ENCODE measurements at regions not wholly inside any gene's neighbourhood (a gene's known extent, or its start where the extent isn't known, plus 50 kb on each side); places are given as distances from the start of the nearest gene placed in this dataset.
"Not testable (repeated sequence)": the region's sequence is repeated elsewhere in the genome, so short reads cannot be mapped to it uniquely, and the experiment has no call there.

GRCh38 chr2:67872481-67872880 is 190.3 kb downstream of the C1D start:
- DNase-seq (ENCODE audit: low spot score): no peak

DNA sequence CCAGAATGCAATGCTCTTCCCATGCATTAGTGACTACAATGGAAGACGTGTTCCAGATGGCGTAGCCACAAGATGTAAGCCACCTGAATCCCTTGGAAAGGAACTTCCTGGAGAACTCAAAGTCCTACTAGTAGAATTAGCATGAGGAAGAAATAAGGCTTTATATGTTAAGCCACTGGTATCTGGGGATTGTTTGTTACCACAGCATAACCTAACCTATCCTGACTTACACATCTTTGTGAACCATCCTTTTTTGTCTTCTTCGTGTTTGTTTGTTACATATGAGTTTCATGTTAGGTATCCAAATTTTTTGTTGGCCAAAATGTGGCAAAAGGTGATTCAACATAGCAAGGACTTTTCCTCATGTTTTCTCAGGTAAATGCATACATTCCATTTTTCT is 188.9 kb downstream of the C1D start:
- no peak for DNase-seq (ENCODE audit: low spot score)

- no peak for DNase-seq (ENCODE audit: low spot score)
Observed at GRCh38 chr2:67876176-67876575, 186.6 kb downstream of the C1D start.

DNA sequence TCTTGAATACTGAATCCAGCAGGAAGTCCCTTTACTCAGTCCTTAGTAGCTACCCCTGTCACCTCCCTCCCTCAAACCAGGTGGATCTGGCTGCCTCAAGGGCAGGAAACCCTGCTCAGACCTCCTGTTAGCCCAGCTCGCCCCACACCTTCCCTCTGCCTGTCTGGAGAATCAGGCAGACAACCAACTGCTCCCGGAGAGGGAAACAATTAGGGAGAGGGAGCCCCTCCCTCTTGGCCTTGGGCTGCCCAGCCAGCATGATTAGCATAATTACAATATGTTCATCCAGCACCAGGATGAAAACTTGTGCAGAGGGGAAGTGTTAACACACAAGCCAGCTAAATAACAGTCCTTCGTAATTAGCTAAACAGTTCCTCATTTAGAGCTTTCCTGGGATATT is 185.5 kb downstream of the C1D start:
- no peak for DNase-seq (ENCODE audit: low spot score)

GRCh38 chr2:67878743-67879142 is 184.1 kb downstream of the C1D start:
- DNase-seq (ENCODE audit: low spot score): no peak

- DNase-seq (ENCODE audit: low spot score): no peak
Observed at GRCh38 chr2:67879586-67880290, 183.1 kb downstream of the C1D start.

DNA sequence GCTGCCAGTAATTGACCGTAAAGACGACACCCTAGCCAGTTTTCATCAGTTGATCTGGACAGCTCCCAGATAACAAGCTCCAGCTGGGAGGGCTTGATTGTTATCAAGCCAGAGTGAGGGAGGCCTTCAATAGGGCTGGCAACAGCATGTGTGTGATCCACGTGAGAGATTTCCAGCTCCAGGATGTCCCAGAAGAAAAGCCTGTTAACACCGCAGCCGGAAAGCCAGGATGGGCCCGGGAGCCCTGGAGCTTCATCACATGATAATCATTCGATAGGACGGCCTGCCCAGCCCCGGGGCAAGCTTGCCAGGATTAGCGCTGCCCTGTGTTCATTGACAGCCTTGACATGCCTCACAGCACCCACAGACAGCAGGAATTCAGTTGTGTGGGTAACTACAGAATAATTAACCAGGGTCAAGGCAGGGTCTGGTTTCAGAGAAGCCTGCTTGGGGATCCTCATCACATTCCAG is 182.5 kb downstream of the C1D start:
- no peak for DNase-seq (ENCODE audit: low spot score)

- DNase-seq (ENCODE audit: low spot score): no peak
Observed at GRCh38 chr2:67881816-67882215, 181.0 kb downstream of the C1D start.

DNA sequence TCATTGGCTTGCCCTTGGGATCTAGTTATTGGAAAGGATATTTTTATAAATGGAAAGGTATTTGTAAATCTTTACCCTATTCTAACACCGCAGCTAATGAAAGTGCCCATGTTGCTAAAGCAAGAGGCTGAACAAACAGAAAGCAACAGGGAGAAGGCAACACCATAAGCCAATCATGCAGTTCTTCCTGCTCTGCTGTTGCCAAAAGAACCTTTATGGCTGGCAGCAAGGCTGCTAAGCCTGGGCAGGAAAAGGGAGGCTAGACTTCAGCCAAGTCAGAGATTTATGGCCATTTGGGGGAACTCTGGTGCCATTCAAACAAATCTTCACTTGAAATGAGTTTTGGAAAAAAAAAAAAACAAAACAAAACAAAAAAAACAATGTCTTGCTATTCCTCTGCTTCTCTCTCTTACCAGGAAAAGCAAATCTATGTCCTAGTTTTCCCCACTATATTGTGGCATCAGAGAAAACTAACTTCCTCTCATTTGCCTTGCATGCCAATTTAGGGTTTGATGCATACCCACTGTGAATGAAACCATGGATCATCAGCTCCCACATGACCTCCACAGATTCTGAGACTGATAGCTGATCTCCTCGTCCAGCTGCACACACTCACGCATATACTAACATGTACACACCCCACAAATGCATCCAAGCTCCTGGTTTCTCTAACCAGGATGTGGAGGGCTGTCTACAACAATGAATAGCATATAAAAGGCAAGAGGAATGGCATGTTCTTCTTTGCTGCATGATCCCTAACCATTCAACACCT is 179.3 kb downstream of the C1D start:
- DNase-seq (ENCODE audit: low spot score): no peak

- DNase-seq (ENCODE audit: low spot score): no peak
Observed at GRCh38 chr2:67888351-67889005, 174.3 kb downstream of the C1D start.

- DNase-seq (ENCODE audit: low spot score): no peak
Observed at GRCh38 chr2:67889056-67889455, 173.7 kb downstream of the C1D start.

GRCh38 chr2:67891642-67892041 is 171.2 kb downstream of the C1D start:
- DNase-seq (ENCODE audit: low spot score): no peak

DNA sequence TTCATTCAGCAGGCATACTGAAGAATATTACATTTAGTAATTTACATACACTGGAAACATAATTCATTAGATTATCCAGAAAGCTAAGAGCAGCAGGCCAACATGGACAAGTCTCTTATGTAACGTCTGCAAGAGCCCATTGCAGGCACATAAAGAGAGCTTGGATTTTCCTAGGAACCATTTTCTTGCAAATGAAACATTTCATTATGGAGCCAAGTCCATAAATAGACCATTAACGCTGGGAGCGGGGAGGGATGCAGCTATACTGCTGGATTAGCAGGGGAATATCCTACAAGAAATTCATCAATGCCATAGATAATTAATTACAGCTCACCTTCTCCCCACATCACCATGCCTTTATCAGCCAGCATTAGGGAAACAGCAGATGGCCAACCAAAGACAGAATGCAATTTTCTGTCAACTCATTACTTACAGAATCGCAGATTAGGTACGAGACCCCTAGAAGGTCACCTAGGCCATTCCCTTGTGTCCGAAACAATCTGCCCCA is 170.4 kb downstream of the C1D start:
- DNase-seq (ENCODE audit: low spot score): no peak

- DNase-seq (ENCODE audit: low spot score): no peak
Observed at GRCh38 chr2:67895227-67895941, 167.4 kb downstream of the C1D start.

- no peak for DNase-seq (ENCODE audit: low spot score)
Observed at GRCh38 chr2:67896076-67896475, 166.7 kb downstream of the C1D start.

DNA sequence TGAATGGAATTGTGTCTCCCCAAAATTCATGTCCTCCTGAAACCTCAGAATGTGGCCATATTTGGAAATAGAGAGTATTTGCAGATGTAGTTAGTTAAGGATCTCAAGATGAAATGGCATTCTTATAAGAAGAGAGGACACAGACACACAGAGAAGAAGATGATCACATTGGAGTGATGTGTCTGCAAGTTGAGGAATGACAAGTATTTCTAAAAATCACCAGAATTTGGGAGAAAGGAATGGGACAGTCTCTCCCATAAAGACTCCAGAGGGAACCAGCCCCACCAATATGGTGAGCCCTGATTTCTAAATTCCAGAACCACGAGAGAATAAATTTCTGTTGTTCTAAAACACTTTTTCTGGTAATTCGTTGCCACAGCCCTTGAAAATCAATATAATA is 166.3 kb downstream of the C1D start:
- no peak for DNase-seq (ENCODE audit: low spot score)

DNA sequence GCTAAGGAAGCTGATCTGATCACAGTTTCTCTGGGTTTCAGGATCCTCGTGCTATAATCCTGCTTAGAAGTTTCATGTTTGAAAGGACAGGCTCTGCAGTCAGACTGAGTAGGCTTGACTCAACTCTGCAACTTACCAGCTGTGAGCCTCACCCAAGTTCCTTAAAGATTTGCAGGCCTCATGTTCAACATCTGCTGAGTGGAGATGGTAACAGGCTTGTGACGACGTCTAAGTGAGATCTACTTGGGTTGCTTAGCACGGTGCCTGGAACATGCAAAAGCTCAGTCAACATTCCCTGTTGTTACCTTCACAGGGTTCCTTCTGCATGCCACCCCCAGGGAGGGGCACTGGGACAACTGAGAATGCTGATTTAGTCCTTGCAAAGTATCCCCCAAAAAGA is 164.2 kb downstream of the C1D start:
- no peak for DNase-seq (ENCODE audit: low spot score)

GRCh38 chr2:67899187-67899586 is 163.6 kb downstream of the C1D start:
- DNase-seq (ENCODE audit: low spot score): no peak

GRCh38 chr2:67900826-67901225 is 162.0 kb downstream of the C1D start:
- no peak for DNase-seq (ENCODE audit: low spot score)

DNA sequence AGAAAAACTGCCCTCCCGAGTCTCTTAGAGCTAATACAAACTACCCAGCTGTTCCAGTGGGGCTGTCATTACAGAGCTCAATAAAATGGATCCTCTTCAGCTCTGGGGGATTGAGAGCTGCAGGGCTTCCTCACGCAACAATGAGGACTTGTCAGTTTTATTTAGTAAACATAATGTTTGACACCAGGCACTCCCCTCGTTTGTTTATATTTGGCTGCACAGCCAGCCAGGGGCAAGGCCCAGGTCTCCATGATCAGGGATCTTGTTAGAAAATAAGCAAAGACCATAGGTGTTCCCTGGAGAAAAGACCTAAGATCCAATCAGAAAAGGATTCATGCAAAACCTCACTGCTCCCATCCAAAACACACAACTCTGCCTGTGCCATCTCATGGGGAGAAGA is 158.2 kb downstream of the C1D start:
- DNase-seq (ENCODE audit: low spot score): no peak

DNA sequence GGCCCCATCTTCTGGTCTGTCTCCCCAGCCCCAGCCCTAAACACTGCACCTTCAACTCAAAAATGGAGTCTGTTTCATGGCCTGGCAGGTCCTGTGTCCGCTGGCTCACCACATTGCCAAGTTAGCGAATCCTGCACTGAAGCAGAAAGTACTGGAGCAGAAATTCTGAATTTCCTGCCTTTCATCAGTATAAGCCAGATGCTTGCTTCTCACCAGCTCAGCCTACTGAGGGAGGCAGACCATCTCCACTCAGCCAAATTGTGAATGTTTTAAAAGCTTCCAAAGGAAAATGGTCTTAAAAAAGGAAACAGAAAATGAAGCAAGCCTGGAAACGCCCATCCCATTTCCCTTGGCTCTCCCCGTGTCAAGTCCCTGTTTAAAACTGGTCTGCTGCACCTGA is 157.8 kb downstream of the C1D start:
- DNase-seq (ENCODE audit: low spot score): no peak

GRCh38 chr2:67906547-67906946 is 156.3 kb downstream of the C1D start:
- DNase-seq (ENCODE audit: low spot score): not testable (repeated sequence)
